ENCODE measurements at regions not wholly inside any gene's neighbourhood (a gene's known extent, or its start where the extent isn't known, plus 50 kb on each side); places are given as distances from the start of the nearest gene placed in this dataset.

- no peak for TF ChIP-seq CTCF (IDR thresholded peaks at IDR 0.05; ENCODE audit: insufficient read depth, low read depth, low read length, missing control alignments)
- no peak overlapping the region for H3K4me3 ChIP-seq (ENCODE audit: low read depth, low read length)
- no peak for DNase-seq (ENCODE audit: low read depth)
Observed at GRCh38 chr5:99926463-99926862, 608.7 kb upstream of the FAM174A start.

GRCh38 chr5:99922386-99922785 lies 612.8 kb upstream of the FAM174A start:
- no peak overlapping the region for H3K4me3 ChIP-seq (ENCODE audit: low read depth, low read length)
- TF ChIP-seq CTCF (IDR thresholded peaks at IDR 0.05; ENCODE audit: insufficient read depth, low read depth, low read length, missing control alignments) = no peak
- no peak for DNase-seq (ENCODE audit: low read depth)

GRCh38 chr5:99911971-99912370 lies 623.2 kb upstream of the FAM174A start:
- no peak overlapping the region for H3K4me3 ChIP-seq (ENCODE audit: low read depth, low read length)
- no peak for DNase-seq (ENCODE audit: low read depth)
- TF ChIP-seq CTCF (IDR thresholded peaks at IDR 0.05; ENCODE audit: insufficient read depth, low read depth, low read length, missing control alignments) = no peak

- TF ChIP-seq CTCF (IDR thresholded peaks at IDR 0.05; ENCODE audit: insufficient read depth, low read depth, low read length, missing control alignments) = no peak
- DNase-seq (ENCODE audit: low read depth) = no peak
- H3K4me3 ChIP-seq (ENCODE audit: low read depth, low read length) = no peak overlapping the region
Observed at GRCh38 chr5:99906776-99907175, 628.4 kb upstream of the FAM174A start.

GRCh38 chr5:99901972-99902371 lies 633.2 kb upstream of the FAM174A start:
- TF ChIP-seq CTCF (IDR thresholded peaks at IDR 0.05; ENCODE audit: insufficient read depth, low read depth, low read length, missing control alignments) = no peak
- no peak for DNase-seq (ENCODE audit: low read depth)
- H3K4me3 ChIP-seq (ENCODE audit: low read depth, low read length) = no peak overlapping the region

GRCh38 chr5:99900302-99900852 lies 634.8 kb upstream of the FAM174A start:
- H3K4me3 ChIP-seq (ENCODE audit: low read depth, low read length) = no peak overlapping the region
- no peak for DNase-seq (ENCODE audit: low read depth)
- no peak for TF ChIP-seq CTCF (IDR thresholded peaks at IDR 0.05; ENCODE audit: insufficient read depth, low read depth, low read length, missing control alignments)

GRCh38 chr5:99879791-99880511 lies 655.2 kb upstream of the FAM174A start:
- TF ChIP-seq CTCF (IDR thresholded peaks at IDR 0.05; ENCODE audit: insufficient read depth, low read depth, low read length, missing control alignments) = no peak
- no peak overlapping the region for H3K4me3 ChIP-seq (ENCODE audit: low read depth, low read length)
- no peak for DNase-seq (ENCODE audit: low read depth)
